ENCODE measurements at regions not wholly inside any gene's neighbourhood (a gene's known extent, or its start where the extent isn't known, plus 50 kb on each side); places are given as distances from the start of the nearest gene placed in this dataset.

- TF ChIP-seq POLR2A (IDR thresholded peaks at IDR 0.05; ENCODE audit: low read length) (no peak), GATA1 (IDR thresholded peaks at IDR 0.05; ENCODE audit: low read depth, low read length) (no peak)
These were observed 344.0 kb upstream of the NWD2 start for GRCh38 chr4:36900446-36900987.
